Endothelial cell (in vitro differentiated cells): ENCODE measurements at regions not wholly inside any gene's neighbourhood (a gene's known extent, or its start where the extent isn't known, plus 50 kb on each side); places are given as distances from the start of the nearest gene placed in this dataset.

Experiments
- DNase-seq: peaks from one replicate; pipeline ENCODE4 v3.0.0; 2021; ENCODE audit warnings: low spot score
- H3K27ac Mint-ChIP-seq: one replicate; pipeline ENCODE4 v1.8.0; 2021; ENCODE audit warnings: mixed read lengths, inconsistent platforms; ENCODE audit not compliant: unreplicated experiment
- H3K27me3 Mint-ChIP-seq: one replicate; pipeline ENCODE4 v1.8.0; 2021; ENCODE audit warnings: mild to moderate bottlenecking, moderate library complexity, mixed read lengths, inconsistent platforms; ENCODE audit not compliant: unreplicated experiment
- H3K36me3 Mint-ChIP-seq: one replicate; pipeline ENCODE4 v1.8.0; 2021; ENCODE audit warnings: mild to moderate bottlenecking, low read depth, mixed read lengths, inconsistent platforms; ENCODE audit not compliant: unreplicated experiment
- H3K4me1 Mint-ChIP-seq: one replicate; pipeline ENCODE4 v1.8.0; 2021; ENCODE audit warnings: mild to moderate bottlenecking, mixed read lengths, inconsistent platforms; ENCODE audit not compliant: unreplicated experiment
- H3K4me3 Mint-ChIP-seq: one replicate; pipeline ENCODE4 v1.8.0; 2021; ENCODE audit warnings: mild to moderate bottlenecking, mixed read lengths, inconsistent platforms; ENCODE audit not compliant: unreplicated experiment
- H3K9me3 Mint-ChIP-seq: one replicate; pipeline ENCODE4 v1.8.0; 2021; ENCODE audit warnings: mixed read lengths, inconsistent platforms; ENCODE audit not compliant: unreplicated experiment
- CTCF ChIP-seq: fragments of 200-600 bp; sonication (generic); IDR thresholded peaks from one replicate; pipeline ENCODE4 v1.5.0; 2021; ENCODE audit warnings: antibody characterized with exemption; ENCODE audit not compliant: unreplicated experiment

DNA sequence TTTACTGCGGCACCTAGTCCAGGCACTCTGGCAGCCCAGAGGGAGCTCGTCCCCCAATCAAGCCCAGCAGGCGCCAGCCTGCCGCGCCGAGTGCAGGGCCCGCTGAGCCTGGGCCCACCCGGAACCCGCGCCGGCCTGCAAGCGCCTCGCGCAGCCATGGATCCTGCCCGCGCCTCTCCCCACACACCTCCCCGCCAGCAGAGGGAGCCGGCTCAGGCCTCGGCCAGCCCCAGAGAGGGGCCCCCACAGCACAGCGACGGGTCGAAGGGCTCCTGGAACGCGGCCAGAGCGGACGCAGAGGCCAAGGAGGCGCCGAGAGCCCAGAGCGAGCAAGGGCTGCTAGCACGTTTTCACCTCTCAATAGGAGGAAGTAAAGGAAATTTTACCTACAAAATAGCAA is 767.0 kb downstream of the MRPL39 start:
- Mint-ChIP-seq H3K27me3 (no peaks in the 10 kb centered on the region), H3K9me3 (peaks cover 8% of the 10 kb centered on the region), H3K4me3 (no peak overlapping the region), H3K36me3 (no peaks in the 10 kb centered on the region), H3K27ac (no peak overlapping the region), H3K4me1 (no peaks in the 10 kb centered on the region)
- DNase-seq = no peak
- no peak for TF ChIP-seq CTCF

DNA sequence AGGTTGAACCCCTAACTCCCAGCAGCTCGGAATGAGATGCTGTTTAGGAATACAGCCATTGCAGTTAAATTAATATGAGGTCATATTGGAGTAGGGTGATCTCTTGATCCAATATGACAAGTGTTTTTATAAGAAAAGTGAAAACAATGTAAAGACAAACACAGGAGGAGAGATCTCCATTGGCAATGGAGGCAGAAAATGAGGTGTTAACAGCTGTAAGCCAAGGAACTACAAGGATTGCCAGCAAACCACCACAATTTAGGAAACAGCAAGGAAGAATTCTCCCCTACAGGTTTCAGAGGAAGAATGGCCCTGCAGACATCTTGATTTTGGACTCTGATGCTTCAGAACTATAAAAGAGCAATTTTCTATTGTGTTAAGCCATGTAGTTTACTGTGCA is 774.3 kb downstream of the MRPL39 start:
- H3K27ac Mint-ChIP-seq = no peak overlapping the region

GRCh38 chr21:24829397-24829796 is 777.9 kb downstream of the MRPL39 start:
- H3K4me3 Mint-ChIP-seq = no peak overlapping the region
- H3K27ac Mint-ChIP-seq = no peak overlapping the region
- DNase-seq = no peak
- no peaks in the 10 kb centered on the region for H3K36me3 Mint-ChIP-seq
- H3K4me1 Mint-ChIP-seq = no peaks in the 10 kb centered on the region
- no peaks in the 10 kb centered on the region for H3K9me3 Mint-ChIP-seq
- no peaks in the 10 kb centered on the region for H3K27me3 Mint-ChIP-seq
- no peak for TF ChIP-seq CTCF

More for the DNA sequence above, 774.3 kb downstream of the MRPL39 start:
- DNase-seq = no peak
- no peak for TF ChIP-seq CTCF
- Mint-ChIP-seq H3K9me3 (no peaks in the 10 kb centered on the region), H3K27me3 (no peaks in the 10 kb centered on the region), H3K36me3 (no peaks in the 10 kb centered on the region), H3K4me3 (no peak overlapping the region), H3K4me1 (no peaks in the 10 kb centered on the region)

DNA sequence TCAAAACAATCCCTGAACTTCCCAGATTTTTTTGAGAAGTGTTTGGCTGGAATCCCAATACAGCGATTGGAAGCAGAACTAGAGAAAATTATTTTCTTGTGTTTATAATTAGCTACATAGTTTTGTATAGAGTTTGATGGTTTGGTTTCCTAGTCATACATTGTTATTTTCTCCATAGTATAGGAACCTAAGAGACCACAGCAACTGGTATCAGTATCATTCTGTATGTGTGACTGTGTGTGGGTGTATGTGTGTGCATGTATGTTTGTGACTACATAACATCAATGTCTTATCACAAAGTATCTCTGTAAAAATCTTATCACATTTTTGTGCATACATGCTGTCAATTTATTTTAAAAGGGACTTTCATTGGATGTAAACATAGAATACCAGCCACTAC is 780.5 kb downstream of the MRPL39 start:
- Mint-ChIP-seq H3K36me3 (no peaks in the 10 kb centered on the region), H3K4me1 (no peaks in the 10 kb centered on the region), H3K4me3 (no peak overlapping the region), H3K9me3 (peaks cover 6% of the 10 kb centered on the region), H3K27ac (no peak overlapping the region), H3K27me3 (no peaks in the 10 kb centered on the region)
- no peak for TF ChIP-seq CTCF
- DNase-seq = no peak

GRCh38 chr21:24825348-24825747 is 781.9 kb downstream of the MRPL39 start:
- Mint-ChIP-seq H3K9me3 (peaks cover 6% of the 10 kb centered on the region), H3K27me3 (no peaks in the 10 kb centered on the region), H3K4me3 (no peak overlapping the region), H3K36me3 (no peaks in the 10 kb centered on the region), H3K4me1 (no peaks in the 10 kb centered on the region), H3K27ac (no peak overlapping the region)
- no peak for TF ChIP-seq CTCF
- no peak for DNase-seq
